GM23338 (cell line): ENCODE measurements at regions not wholly inside any gene's neighbourhood (a gene's known extent, or its start where the extent isn't known, plus 50 kb on each side); places are given as distances from the start of the nearest gene placed in this dataset.

Experiments
- ATAC-seq: fragments of 200-7000 bp; cut with Tn5 transposase; 3 replicates; pipeline ENCODE4 v1.9.1; 2020
- DNase-seq: peaks from one replicate; pipeline ENCODE4 v3.0.0-alpha.2; 2015; ENCODE audit warnings: low spot score
- H2AFZ ChIP-seq: fragments of 200-600 bp; sonication (generic); 2 replicates; pipeline ENCODE4 v1.8.0; 2016; ENCODE audit warnings: antibody characterized with exemption, mild to moderate bottlenecking, moderate library complexity
- H3F3A ChIP-seq: fragments of 200-600 bp; sonication (generic); replicated peaks from 2 replicates; pipeline ENCODE4 v1.8.0; 2017; ENCODE audit warnings: antibody characterized with exemption, mixed run types, low read depth
- H3K27ac ChIP-seq: fragments of 200-600 bp; sonication (generic); 2 replicates; pipeline ENCODE4 v1.6.1; 2016; ENCODE audit warnings: low read depth
- H3K27me3 ChIP-seq: fragments of 200-600 bp; sonication (generic); 2 replicates; pipeline ENCODE4 v1.8.0; 2016; ENCODE audit warnings: mild to moderate bottlenecking, mixed run types, moderate library complexity; ENCODE audit not compliant: insufficient read depth
- H3K36me3 ChIP-seq: fragments of 200-600 bp; sonication (generic); 2 replicates; pipeline ENCODE4 v1.8.0; 2016; ENCODE audit warnings: mild to moderate bottlenecking; ENCODE audit not compliant: insufficient read depth
- H3K4me1 ChIP-seq: fragments of 200-600 bp; sonication (generic); 2 replicates; pipeline ENCODE4 v1.8.0; 2016; ENCODE audit warnings: mild to moderate bottlenecking, moderate library complexity; ENCODE audit not compliant: insufficient read depth
- H3K4me2 ChIP-seq: fragments of 200-600 bp; sonication (generic); 2 replicates; pipeline ENCODE4 v1.7.1; 2017; ENCODE audit warnings: mixed run types
- H3K4me3 ChIP-seq: fragments of 200-600 bp; sonication (generic); 2 replicates; pipeline ENCODE4 v1.6.1; 2016; ENCODE audit warnings: mixed run types
- H3K79me2 ChIP-seq: fragments of 200-600 bp; sonication (generic); replicated peaks from 2 replicates; pipeline ENCODE4 v1.8.0; 2017; ENCODE audit warnings: mild to moderate bottlenecking; ENCODE audit not compliant: insufficient read depth
- H3K9me2 ChIP-seq: fragments of 200-600 bp; sonication (generic); 2 replicates; pipeline ENCODE4 v1.8.0; 2017; ENCODE audit not compliant: insufficient read depth
- H4K20me1 ChIP-seq: fragments of 200-600 bp; sonication (generic); replicated peaks from 2 replicates; pipeline ENCODE4 v1.8.0; 2017; ENCODE audit warnings: mild to moderate bottlenecking; ENCODE audit not compliant: insufficient read depth
- H3K27ac Mint-ChIP-seq: 2 replicates; pipeline ENCODE4 v1.8.0; 2020; ENCODE audit warnings: inconsistent platforms, mild to moderate bottlenecking, moderate library complexity, mixed read lengths
- H3K27me3 Mint-ChIP-seq: 3 replicates; pipeline ENCODE4 v1.8.0; 2022; ENCODE audit warnings: low read depth, mild to moderate bottlenecking, moderate library complexity, mixed read lengths, inconsistent platforms; ENCODE audit not compliant: insufficient read depth, poor library complexity
- H3K36me3 Mint-ChIP-seq: 3 replicates; pipeline ENCODE4 v1.8.0; 2021; ENCODE audit warnings: low read depth, mild to moderate bottlenecking, inconsistent platforms, moderate library complexity, mixed read lengths
- H3K4me1 Mint-ChIP-seq: 3 replicates; pipeline ENCODE4 v1.8.0; 2020; ENCODE audit warnings: mild to moderate bottlenecking, inconsistent platforms, mixed read lengths
- H3K4me3 Mint-ChIP-seq: 3 replicates; pipeline ENCODE4 v1.8.0; 2021; ENCODE audit warnings: moderate library complexity, mild to moderate bottlenecking, inconsistent platforms, mixed read lengths
- H3K9me3 Mint-ChIP-seq: 3 replicates; pipeline ENCODE4 v1.8.0; 2020; ENCODE audit warnings: moderate library complexity, mild to moderate bottlenecking, inconsistent platforms, mixed read lengths
- CREB1 ChIP-seq: fragments of 250-450 bp; sonication (Bioruptor Pico); IDR thresholded peaks from 2 replicates; pipeline ENCODE4 v1.5.0; 2020; ENCODE audit warnings: low read depth, mild to moderate bottlenecking, moderate library complexity
- EZH2 ChIP-seq: fragments of 200-600 bp; sonication (generic); IDR thresholded peaks from one replicate; pipeline ENCODE4 v1.8.0; 2017; ENCODE audit warnings: antibody characterized with exemption, mild to moderate bottlenecking, low read depth; ENCODE audit not compliant: unreplicated experiment
- EZH2phosphoT487 ChIP-seq: fragments of 200-600 bp; sonication (generic); IDR thresholded peaks from one replicate; pipeline ENCODE4 v1.8.1; 2018; ENCODE audit warnings: antibody characterized with exemption; ENCODE audit not compliant: unreplicated experiment
- JUNB ChIP-seq: IDR thresholded peaks from one replicate; pipeline ENCODE4 v1.6.1; 2016; ENCODE audit warnings: antibody characterized with exemption; ENCODE audit not compliant: unreplicated experiment
- NANOG ChIP-seq: IDR thresholded peaks from 2 replicates; pipeline ENCODE4 v1.6.1; 2016; ENCODE audit warnings: antibody characterized with exemption, borderline replicate concordance
- POLR2AphosphoS5 ChIP-seq: IDR thresholded peaks from 2 replicates; pipeline ENCODE4 v1.6.1; 2016; ENCODE audit warnings: antibody characterized with exemption, low read depth
- STAT1 ChIP-seq: IDR thresholded peaks from one replicate; pipeline ENCODE4 v1.6.1; 2016; ENCODE audit warnings: antibody characterized with exemption; ENCODE audit not compliant: unreplicated experiment
- ZNF114 ChIP-seq: fragments of 250-450 bp; sonication (Bioruptor Pico); IDR thresholded peaks from 2 replicates; pipeline ENCODE4 v1.5.0; 2020; ENCODE audit warnings: mild to moderate bottlenecking, moderate library complexity
- ZNF331 ChIP-seq: fragments of 250-450 bp; sonication (Bioruptor Pico); IDR thresholded peaks from 2 replicates; pipeline ENCODE4 v1.5.0; 2020; ENCODE audit warnings: low read depth, mild to moderate bottlenecking, moderate library complexity
- TF ChIP-seq, protein P1 (sequence below): fragments of 250-450 bp; sonication (Bioruptor Pico); IDR thresholded peaks from 2 replicates; pipeline ENCODE4 v1.5.0; 2020; ENCODE audit warnings: mild to moderate bottlenecking, moderate library complexity
- TF ChIP-seq, protein P2 (sequence below), 2 experiments: fragments of 200-600 bp in 1 of 2; sonication (generic) in 1 of 2; conservative IDR thresholded peaks; 2 replicates each; pipeline versions ENCODE4 v1.5.1 to v1.6.1; 2016 to 2017; ENCODE audit warnings: antibody characterized with exemption in 2 of 2, low read depth in 2 of 2, mild to moderate bottlenecking in 2 of 2, moderate library complexity in 1 of 2
- TF ChIP-seq, protein P3 (sequence below): IDR thresholded peaks from 2 replicates; pipeline ENCODE4 v1.6.1; 2016; ENCODE audit warnings: antibody characterized with exemption
- TF ChIP-seq, protein P4 (sequence below): IDR thresholded peaks from one replicate; pipeline ENCODE4 v1.6.1; 2018; ENCODE audit warnings: antibody characterized with exemption; ENCODE audit not compliant: unreplicated experiment

- Histone ChIP-seq H2AFZ (no peak overlapping the region), H3K27ac (no peak overlapping the region), H3K4me1 (peaks cover 7% of the 10 kb centered on the region; the same call in 1 of the 2 replicates), H4K20me1 (no peaks in the 10 kb centered on the region), H3K36me3 (no peaks in the 10 kb centered on the region), H3K27me3 (no peaks in the 10 kb centered on the region), H3K4me3 (no peak overlapping the region), H3K4me2 (no peak overlapping the region), H3F3A (no peaks in the 10 kb centered on the region), H3K9me2 (no peaks in the 10 kb centered on the region), H3K79me2 (no peaks in the 10 kb centered on the region)
- Mint-ChIP-seq H3K4me1 (peaks cover 26% of the 10 kb centered on the region), H3K27me3 (peaks cover 2% of the 10 kb centered on the region), H3K9me3 (peaks cover 6% of the 10 kb centered on the region), H3K27ac (no peak overlapping the region), H3K36me3 (peaks cover 6% of the 10 kb centered on the region; the same call in 2 of the 3 replicates), H3K4me3 (no peak overlapping the region)
- ATAC-seq (no peak), DNase-seq (no peak)
- no peak for TF ChIP-seq JUNB
- TF ChIP-seq NANOG, result no peak
- TF ChIP-seq ZNF331 (CRISPR knock-in tag), result no peak
- no peak for TF ChIP-seq EZH2phosphoT487
- TF ChIP-seq, protein P1, sequence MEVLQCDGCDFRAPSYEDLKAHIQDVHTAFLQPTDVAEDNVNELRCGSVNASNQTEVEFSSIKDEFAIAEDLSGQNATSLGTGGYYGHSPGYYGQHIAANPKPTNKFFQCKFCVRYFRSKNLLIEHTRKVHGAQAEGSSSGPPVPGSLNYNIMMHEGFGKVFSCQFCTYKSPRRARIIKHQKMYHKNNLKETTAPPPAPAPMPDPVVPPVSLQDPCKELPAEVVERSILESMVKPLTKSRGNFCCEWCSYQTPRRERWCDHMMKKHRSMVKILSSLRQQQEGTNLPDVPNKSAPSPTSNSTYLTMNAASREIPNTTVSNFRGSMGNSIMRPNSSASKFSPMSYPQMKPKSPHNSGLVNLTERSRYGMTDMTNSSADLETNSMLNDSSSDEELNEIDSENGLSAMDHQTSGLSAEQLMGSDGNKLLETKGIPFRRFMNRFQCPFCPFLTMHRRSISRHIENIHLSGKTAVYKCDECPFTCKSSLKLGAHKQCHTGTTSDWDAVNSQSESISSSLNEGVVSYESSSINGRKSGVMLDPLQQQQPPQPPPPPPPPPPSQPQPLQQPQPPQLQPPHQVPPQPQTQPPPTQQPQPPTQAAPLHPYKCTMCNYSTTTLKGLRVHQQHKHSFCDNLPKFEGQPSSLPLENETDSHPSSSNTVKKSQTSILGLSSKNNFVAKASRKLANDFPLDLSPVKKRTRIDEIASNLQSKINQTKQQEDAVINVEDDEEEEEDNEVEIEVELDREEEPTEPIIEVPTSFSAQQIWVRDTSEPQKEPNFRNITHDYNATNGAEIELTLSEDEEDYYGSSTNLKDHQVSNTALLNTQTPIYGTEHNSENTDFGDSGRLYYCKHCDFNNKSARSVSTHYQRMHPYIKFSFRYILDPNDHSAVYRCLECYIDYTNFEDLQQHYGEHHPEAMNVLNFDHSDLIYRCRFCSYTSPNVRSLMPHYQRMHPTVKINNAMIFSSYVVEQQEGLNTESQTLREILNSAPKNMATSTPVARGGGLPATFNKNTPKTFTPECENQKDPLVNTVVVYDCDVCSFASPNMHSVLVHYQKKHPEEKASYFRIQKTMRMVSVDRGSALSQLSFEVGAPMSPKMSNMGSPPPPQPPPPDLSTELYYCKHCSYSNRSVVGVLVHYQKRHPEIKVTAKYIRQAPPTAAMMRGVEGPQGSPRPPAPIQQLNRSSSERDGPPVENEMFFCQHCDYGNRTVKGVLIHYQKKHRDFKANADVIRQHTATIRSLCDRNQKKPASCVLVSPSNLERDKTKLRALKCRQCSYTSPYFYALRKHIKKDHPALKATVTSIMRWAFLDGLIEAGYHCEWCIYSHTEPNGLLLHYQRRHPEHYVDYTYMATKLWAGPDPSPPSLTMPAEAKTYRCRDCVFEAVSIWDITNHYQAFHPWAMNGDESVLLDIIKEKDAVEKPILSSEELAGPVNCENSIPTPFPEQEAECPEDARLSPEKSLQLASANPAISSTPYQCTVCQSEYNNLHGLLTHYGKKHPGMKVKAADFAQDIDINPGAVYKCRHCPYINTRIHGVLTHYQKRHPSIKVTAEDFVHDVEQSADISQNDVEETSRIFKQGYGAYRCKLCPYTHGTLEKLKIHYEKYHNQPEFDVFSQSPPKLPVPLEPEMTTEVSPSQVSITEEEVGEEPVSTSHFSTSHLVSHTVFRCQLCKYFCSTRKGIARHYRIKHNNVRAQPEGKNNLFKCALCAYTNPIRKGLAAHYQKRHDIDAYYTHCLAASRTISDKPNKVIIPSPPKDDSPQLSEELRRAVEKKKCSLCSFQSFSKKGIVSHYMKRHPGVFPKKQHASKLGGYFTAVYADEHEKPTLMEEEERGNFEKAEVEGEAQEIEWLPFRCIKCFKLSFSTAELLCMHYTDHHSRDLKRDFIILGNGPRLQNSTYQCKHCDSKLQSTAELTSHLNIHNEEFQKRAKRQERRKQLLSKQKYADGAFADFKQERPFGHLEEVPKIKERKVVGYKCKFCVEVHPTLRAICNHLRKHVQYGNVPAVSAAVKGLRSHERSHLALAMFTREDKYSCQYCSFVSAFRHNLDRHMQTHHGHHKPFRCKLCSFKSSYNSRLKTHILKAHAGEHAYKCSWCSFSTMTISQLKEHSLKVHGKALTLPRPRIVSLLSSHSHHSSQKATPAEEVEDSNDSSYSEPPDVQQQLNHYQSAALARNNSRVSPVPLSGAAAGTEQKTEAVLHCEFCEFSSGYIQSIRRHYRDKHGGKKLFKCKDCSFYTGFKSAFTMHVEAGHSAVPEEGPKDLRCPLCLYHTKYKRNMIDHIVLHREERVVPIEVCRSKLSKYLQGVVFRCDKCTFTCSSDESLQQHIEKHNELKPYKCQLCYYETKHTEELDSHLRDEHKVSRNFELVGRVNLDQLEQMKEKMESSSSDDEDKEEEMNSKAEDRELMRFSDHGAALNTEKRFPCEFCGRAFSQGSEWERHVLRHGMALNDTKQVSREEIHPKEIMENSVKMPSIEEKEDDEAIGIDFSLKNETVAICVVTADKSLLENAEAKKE (CRISPR knock-in tag), result no peak
- no peak for TF ChIP-seq POLR2AphosphoS5
- TF ChIP-seq EZH2, result no peak
- TF ChIP-seq, protein P2, sequence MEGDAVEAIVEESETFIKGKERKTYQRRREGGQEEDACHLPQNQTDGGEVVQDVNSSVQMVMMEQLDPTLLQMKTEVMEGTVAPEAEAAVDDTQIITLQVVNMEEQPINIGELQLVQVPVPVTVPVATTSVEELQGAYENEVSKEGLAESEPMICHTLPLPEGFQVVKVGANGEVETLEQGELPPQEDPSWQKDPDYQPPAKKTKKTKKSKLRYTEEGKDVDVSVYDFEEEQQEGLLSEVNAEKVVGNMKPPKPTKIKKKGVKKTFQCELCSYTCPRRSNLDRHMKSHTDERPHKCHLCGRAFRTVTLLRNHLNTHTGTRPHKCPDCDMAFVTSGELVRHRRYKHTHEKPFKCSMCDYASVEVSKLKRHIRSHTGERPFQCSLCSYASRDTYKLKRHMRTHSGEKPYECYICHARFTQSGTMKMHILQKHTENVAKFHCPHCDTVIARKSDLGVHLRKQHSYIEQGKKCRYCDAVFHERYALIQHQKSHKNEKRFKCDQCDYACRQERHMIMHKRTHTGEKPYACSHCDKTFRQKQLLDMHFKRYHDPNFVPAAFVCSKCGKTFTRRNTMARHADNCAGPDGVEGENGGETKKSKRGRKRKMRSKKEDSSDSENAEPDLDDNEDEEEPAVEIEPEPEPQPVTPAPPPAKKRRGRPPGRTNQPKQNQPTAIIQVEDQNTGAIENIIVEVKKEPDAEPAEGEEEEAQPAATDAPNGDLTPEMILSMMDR (conservative IDR thresholded peaks at IDR 0.05; ENCODE audit: low read depth in 2 of 2), result no peak
- TF ChIP-seq STAT1, result no peak
- no peak for TF ChIP-seq ZNF114
- no peak for TF ChIP-seq CREB1 (CRISPR knock-in tag)
- TF ChIP-seq, protein P3, sequence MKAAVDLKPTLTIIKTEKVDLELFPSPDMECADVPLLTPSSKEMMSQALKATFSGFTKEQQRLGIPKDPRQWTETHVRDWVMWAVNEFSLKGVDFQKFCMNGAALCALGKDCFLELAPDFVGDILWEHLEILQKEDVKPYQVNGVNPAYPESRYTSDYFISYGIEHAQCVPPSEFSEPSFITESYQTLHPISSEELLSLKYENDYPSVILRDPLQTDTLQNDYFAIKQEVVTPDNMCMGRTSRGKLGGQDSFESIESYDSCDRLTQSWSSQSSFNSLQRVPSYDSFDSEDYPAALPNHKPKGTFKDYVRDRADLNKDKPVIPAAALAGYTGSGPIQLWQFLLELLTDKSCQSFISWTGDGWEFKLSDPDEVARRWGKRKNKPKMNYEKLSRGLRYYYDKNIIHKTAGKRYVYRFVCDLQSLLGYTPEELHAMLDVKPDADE, result no peak
- TF ChIP-seq, protein P4, sequence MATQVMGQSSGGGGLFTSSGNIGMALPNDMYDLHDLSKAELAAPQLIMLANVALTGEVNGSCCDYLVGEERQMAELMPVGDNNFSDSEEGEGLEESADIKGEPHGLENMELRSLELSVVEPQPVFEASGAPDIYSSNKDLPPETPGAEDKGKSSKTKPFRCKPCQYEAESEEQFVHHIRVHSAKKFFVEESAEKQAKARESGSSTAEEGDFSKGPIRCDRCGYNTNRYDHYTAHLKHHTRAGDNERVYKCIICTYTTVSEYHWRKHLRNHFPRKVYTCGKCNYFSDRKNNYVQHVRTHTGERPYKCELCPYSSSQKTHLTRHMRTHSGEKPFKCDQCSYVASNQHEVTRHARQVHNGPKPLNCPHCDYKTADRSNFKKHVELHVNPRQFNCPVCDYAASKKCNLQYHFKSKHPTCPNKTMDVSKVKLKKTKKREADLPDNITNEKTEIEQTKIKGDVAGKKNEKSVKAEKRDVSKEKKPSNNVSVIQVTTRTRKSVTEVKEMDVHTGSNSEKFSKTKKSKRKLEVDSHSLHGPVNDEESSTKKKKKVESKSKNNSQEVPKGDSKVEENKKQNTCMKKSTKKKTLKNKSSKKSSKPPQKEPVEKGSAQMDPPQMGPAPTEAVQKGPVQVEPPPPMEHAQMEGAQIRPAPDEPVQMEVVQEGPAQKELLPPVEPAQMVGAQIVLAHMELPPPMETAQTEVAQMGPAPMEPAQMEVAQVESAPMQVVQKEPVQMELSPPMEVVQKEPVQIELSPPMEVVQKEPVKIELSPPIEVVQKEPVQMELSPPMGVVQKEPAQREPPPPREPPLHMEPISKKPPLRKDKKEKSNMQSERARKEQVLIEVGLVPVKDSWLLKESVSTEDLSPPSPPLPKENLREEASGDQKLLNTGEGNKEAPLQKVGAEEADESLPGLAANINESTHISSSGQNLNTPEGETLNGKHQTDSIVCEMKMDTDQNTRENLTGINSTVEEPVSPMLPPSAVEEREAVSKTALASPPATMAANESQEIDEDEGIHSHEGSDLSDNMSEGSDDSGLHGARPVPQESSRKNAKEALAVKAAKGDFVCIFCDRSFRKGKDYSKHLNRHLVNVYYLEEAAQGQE, result no peak
Observed at GRCh38 chr6:121826156-121826810, 390.8 kb downstream of the GJA1 start.
